ENCODE measurements at regions not wholly inside any gene's neighbourhood (a gene's known extent, or its start where the extent isn't known, plus 50 kb on each side); places are given as distances from the start of the nearest gene placed in this dataset.

- DNase-seq (ENCODE audit: low read depth): no peak
Observed at GRCh38 chr13:22235285-22235949, 564.5 kb downstream of the FGF9 start.

GRCh38 chr13:22235950-22236290, 565.0 kb downstream of the FGF9 start:
- no peak for DNase-seq (ENCODE audit: low read depth)

GRCh38 chr13:22238269-22238668, 567.4 kb downstream of the FGF9 start:
- no peak for DNase-seq (ENCODE audit: low read depth)

- no peak for DNase-seq (ENCODE audit: low read depth)
Observed at GRCh38 chr13:22240716-22241115, 569.8 kb downstream of the FGF9 start.

- no peak for DNase-seq (ENCODE audit: low read depth)
Observed at GRCh38 chr13:22243469-22244163, 572.7 kb downstream of the FGF9 start.

GRCh38 chr13:22252281-22252830, 581.5 kb downstream of the FGF9 start:
- no peak for DNase-seq (ENCODE audit: low read depth)

- DNase-seq (ENCODE audit: low read depth): no peak
Observed at GRCh38 chr13:22253107-22253506, 582.2 kb downstream of the FGF9 start.

- DNase-seq (ENCODE audit: low read depth): no peak
Observed at GRCh38 chr13:22256111-22256639, 585.3 kb downstream of the FGF9 start.

GRCh38 chr13:22262001-22262885, 591.4 kb downstream of the FGF9 start:
- DNase-seq (ENCODE audit: low read depth): no peak

GRCh38 chr13:22263185-22263584, 592.3 kb downstream of the FGF9 start:
- no peak for DNase-seq (ENCODE audit: low read depth)

- DNase-seq (ENCODE audit: low read depth): no peak
Observed at GRCh38 chr13:22265563-22265962, 594.7 kb downstream of the FGF9 start.

GRCh38 chr13:22270881-22271280, 600.0 kb downstream of the FGF9 start:
- no peak for DNase-seq (ENCODE audit: low read depth)

GRCh38 chr13:22271903-22272302, 601.0 kb downstream of the FGF9 start:
- no peak for DNase-seq (ENCODE audit: low read depth)

- DNase-seq (ENCODE audit: low read depth): no peak
Observed at GRCh38 chr13:22275393-22275792, 604.5 kb downstream of the FGF9 start.

GRCh38 chr13:22276616-22277015, 605.7 kb downstream of the FGF9 start:
- DNase-seq (ENCODE audit: low read depth): no peak

GRCh38 chr13:22278336-22278929, 607.6 kb downstream of the FGF9 start:
- peak; percentile 51 for DNase-seq (ENCODE audit: low read depth)

- no peak for DNase-seq (ENCODE audit: low read depth)
Observed at GRCh38 chr13:22285867-22286266, 615.0 kb downstream of the FGF9 start.

- no peak for DNase-seq (ENCODE audit: low read depth)
Observed at GRCh38 chr13:22286338-22286737, 615.5 kb downstream of the FGF9 start.

GRCh38 chr13:22287343-22287920, 616.6 kb downstream of the FGF9 start:
- no peak for DNase-seq (ENCODE audit: low read depth)

GRCh38 chr13:22288496-22288895, 617.6 kb downstream of the FGF9 start:
- DNase-seq (ENCODE audit: low read depth): no peak

GRCh38 chr13:22289711-22290110, 618.8 kb downstream of the FGF9 start:
- no peak for DNase-seq (ENCODE audit: low read depth)

- DNase-seq (ENCODE audit: low read depth): no peak
Observed at GRCh38 chr13:22298530-22298929, 627.7 kb downstream of the FGF9 start.
